Activated CD4-positive, alpha-beta memory T cell treated with anti-CD3 and anti-CD28 coated beads for 36 hours (primary cell): ENCODE measurements at regions not wholly inside any gene's neighbourhood (a gene's known extent, or its start where the extent isn't known, plus 50 kb on each side); places are given as distances from the start of the nearest gene placed in this dataset.
"Not testable (repeated sequence)": the region's sequence is repeated elsewhere in the genome, so short reads cannot be mapped to it uniquely, and the experiment has no call there.

Experiments used
- CTCF ChIA-PET: fragments of 350-600 bp; sonication (Branson Sonifier 250); formaldehyde crosslinking; loops from one replicate; lab custom pipeline; 2021; ENCODE audit warnings: antibody characterized with exemption, inconsistent platforms; lab: Charles Lee
- POLR2A ChIA-PET: fragments of 350-600 bp; sonication (Branson Sonifier 250); formaldehyde crosslinking; loops from one replicate; lab custom pipeline; 2021; ENCODE audit warnings: antibody characterized with exemption; lab: Charles Lee
- DNase-seq: peaks from one replicate; pipeline ENCODE4 v3.0.0-alpha.2; 2020
- H3K27ac Mint-ChIP-seq: one replicate; pipeline ENCODE4 v1.8.0; 2021; ENCODE audit warnings: mixed read lengths
- H3K27me3 Mint-ChIP-seq: one replicate; pipeline ENCODE4 v1.8.0; 2021; ENCODE audit warnings: mixed read lengths
- H3K36me3 Mint-ChIP-seq: one replicate; pipeline ENCODE4 v1.8.0; 2021; ENCODE audit warnings: mixed read lengths
- H3K4me1 Mint-ChIP-seq: one replicate; pipeline ENCODE4 v1.8.0; 2021; ENCODE audit warnings: low read depth, mixed read lengths
- H3K4me3 Mint-ChIP-seq: one replicate; pipeline ENCODE4 v1.8.0; 2021; ENCODE audit warnings: mild to moderate bottlenecking, mixed read lengths
- H3K9me3 Mint-ChIP-seq: one replicate; pipeline ENCODE4 v1.8.0; 2021; ENCODE audit warnings: mixed read lengths
- intact Hi-C: fragments of 100-400 bp; cut with micrococcal nuclease; formaldehyde crosslinking; loops from one replicate; pipeline ENCODE4 v1.15.1; 2023

DNA sequence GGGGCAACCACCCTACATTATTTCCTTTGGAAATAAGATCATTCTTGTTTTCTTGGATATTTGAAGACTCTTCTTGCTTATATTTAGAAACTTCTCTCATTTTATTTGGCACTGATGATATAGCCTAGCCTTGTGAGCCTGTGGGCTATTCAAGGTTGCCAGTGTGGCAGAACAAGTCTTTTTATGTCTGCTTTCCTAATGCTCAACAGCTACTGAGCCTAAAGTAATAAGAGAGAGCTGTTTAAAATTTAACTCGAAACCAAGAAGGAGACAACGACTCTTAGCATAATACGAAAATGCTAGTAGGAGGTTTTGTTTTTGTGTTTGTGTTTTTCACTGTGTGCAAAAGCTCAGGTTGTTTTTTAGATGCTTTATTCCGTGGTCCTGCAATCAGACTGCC is 104.0 kb upstream of the CPM start:
- no peak for DNase-seq
- Mint-ChIP-seq H3K27me3 (peaks cover 5% of the 10 kb centered on the region), H3K36me3 (no peaks in the 10 kb centered on the region), H3K27ac (no peak overlapping the region), H3K4me3 (no peak overlapping the region), H3K9me3 (no peaks in the 10 kb centered on the region), H3K4me1 (no peaks in the 10 kb centered on the region)
- ChIA-PET CTCF (no interaction called here), POLR2A (no interaction called here)
- intact Hi-C loops = no loop called here

DNA sequence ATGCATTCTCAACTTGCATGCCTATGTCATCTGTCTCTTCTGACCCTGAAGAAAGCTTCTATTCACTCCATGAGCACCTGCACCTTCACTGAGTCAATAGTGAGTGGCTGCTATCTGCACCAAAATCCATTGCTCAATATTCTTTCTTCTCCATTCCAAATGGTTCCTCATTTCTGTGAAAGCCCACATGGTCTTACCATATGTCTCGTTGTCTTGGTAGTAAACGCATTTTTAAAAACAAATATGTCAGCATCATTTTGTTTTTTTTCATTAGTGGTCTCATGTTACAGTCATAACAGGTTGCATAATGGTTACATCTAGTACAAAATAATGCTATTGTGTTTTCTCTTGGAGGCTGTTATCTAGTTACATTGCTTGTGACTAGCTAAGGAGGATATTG is 106.9 kb upstream of the CPM start:
- no peaks in the 10 kb centered on the region for H3K9me3 Mint-ChIP-seq
- peaks cover 5% of the 10 kb centered on the region for H3K27me3 Mint-ChIP-seq
- intact Hi-C loops = no loop called here
- POLR2A ChIA-PET = no interaction called here
- CTCF ChIA-PET = interaction anchor here (0.7 kb wide), 1 partner anchor 93 kb away, joined by 4 read pairs; no protein-coding TSS in a partner anchor
- H3K4me1 Mint-ChIP-seq = peaks cover 2% of the 10 kb centered on the region
- no peaks in the 10 kb centered on the region for H3K36me3 Mint-ChIP-seq
- DNase-seq = no peak
- H3K27ac Mint-ChIP-seq = no peak overlapping the region
- no peak overlapping the region for H3K4me3 Mint-ChIP-seq

DNA sequence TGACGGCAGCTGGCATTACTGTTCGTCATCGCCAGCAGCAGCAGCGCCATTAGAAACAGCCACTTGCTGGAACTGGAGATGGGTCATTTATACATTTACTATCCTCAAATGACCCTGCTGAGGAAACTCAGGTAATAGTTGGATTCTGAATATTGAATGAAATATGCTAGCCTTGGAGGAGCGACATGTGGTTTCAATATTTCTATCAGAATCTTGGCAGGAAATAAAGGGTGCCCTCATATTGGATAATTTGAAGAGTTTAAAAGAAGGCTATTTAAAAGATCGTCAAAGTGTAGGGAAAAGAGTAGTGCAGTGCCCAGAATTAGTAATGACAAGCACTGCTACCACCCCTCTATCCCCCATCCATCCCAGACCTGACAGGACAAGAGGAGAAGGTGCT is 109.6 kb upstream of the CPM start:
- POLR2A ChIA-PET = interaction anchor here (0.6 kb wide), 1 partner anchor 430 kb away, joined by 3 read pairs; no protein-coding TSS in a partner anchor
- peaks cover 4% of the 10 kb centered on the region for H3K27me3 Mint-ChIP-seq

DNA sequence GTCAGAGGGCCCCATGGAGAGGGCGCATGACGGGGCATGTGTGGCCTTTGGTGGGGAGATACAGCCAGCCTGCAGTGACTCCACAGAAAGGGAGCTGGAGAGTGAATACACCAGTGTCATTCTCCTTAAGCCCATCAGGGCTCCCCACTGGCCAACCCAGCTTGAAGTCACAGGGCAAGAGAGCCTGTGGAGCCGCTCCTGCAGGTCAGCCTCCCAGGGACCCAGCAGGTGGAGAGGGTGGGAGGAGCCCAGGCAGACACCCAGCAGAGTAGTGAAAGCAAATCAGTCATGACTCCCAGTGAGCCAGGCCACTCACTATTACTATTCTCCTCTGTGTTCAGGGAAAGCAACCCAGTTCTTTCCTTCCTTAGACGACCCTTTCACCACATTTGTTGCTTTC is 110.0 kb upstream of the CPM start:
- H3K27ac Mint-ChIP-seq = no peak overlapping the region

More for the DNA sequence above, 109.6 kb upstream of the CPM start:
- Mint-ChIP-seq H3K4me1 (peaks cover 3% of the 10 kb centered on the region), H3K4me3 (no peak overlapping the region), H3K36me3 (no peaks in the 10 kb centered on the region), H3K9me3 (no peaks in the 10 kb centered on the region), H3K27ac (no peak overlapping the region)
- intact Hi-C loops = no loop called here
- no peak for DNase-seq
- CTCF ChIA-PET = no interaction called here

DNA sequence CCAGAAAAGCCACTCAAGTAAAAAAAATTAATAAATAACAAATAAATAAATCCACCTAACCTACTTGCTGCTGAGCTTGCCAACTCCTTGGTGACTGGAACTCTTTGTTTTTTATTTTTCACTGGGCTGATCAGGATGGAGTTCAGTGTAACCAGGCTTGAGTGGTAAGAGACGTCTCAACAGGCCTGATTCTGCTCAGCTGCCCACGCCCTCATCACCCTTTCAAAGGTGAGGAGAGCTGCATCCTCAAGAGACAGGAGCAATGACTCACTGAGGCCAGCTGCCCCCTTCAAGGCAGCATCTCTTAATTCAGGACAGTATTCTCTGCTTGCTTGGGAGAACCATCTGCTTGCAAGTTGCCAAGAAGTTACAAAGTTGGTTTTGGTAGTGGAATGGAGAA is 111.9 kb upstream of the CPM start:
- POLR2A ChIA-PET = no interaction called here

More for the DNA sequence above, 110.0 kb upstream of the CPM start:
- ChIA-PET POLR2A (no interaction called here), CTCF (no interaction called here)
- H3K4me1 Mint-ChIP-seq = peaks cover 3% of the 10 kb centered on the region
- intact Hi-C loops = no loop called here
- no peaks in the 10 kb centered on the region for H3K36me3 Mint-ChIP-seq
- peaks cover 4% of the 10 kb centered on the region for H3K27me3 Mint-ChIP-seq
- H3K4me3 Mint-ChIP-seq = no peak overlapping the region
- no peaks in the 10 kb centered on the region for H3K9me3 Mint-ChIP-seq
- DNase-seq = no peak

DNA sequence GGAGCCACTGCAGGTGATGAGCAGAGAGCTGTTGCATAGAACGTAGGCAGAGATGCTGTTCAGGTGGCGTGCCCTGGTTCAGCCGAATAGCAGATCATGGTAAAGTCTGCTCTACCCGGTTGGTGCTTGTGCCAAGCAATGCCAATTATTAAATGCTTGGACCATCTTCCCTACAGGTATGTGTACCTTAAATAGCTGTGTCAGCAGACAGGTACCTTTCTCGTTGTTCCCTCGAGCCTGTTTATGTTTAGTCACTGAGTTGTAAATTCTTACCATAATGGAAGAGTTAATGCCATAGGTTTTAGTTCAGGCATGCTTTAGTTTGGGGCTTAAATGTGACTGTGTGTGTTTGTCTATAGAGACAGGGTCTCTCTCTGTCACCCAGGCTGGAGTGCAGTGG is 112.5 kb upstream of the CPM start:
- no peak overlapping the region for H3K27ac Mint-ChIP-seq
- ChIA-PET CTCF (interaction anchor here (0.5 to 1.3 kb wide), 3 partner anchors 13 to 25 kb away, joined by 3 read pairs; no protein-coding TSS in a partner anchor), POLR2A (no interaction called here)
- H3K4me3 Mint-ChIP-seq = no peak overlapping the region
- H3K9me3 Mint-ChIP-seq = no peaks in the 10 kb centered on the region
- intact Hi-C loops = no loop called here
- peaks cover 7% of the 10 kb centered on the region for H3K27me3 Mint-ChIP-seq
- peaks cover 3% of the 10 kb centered on the region for H3K4me1 Mint-ChIP-seq
- no peaks in the 10 kb centered on the region for H3K36me3 Mint-ChIP-seq
- no peak for DNase-seq

More for the DNA sequence above, 111.9 kb upstream of the CPM start:
- Mint-ChIP-seq H3K27me3 (peaks cover 7% of the 10 kb centered on the region), H3K36me3 (no peaks in the 10 kb centered on the region), H3K9me3 (no peaks in the 10 kb centered on the region), H3K27ac (no peak overlapping the region), H3K4me1 (peaks cover 3% of the 10 kb centered on the region), H3K4me3 (no peak overlapping the region)
- DNase-seq = peak; percentile 18
- intact Hi-C loops = no loop called here
- CTCF ChIA-PET = no interaction called here

DNA sequence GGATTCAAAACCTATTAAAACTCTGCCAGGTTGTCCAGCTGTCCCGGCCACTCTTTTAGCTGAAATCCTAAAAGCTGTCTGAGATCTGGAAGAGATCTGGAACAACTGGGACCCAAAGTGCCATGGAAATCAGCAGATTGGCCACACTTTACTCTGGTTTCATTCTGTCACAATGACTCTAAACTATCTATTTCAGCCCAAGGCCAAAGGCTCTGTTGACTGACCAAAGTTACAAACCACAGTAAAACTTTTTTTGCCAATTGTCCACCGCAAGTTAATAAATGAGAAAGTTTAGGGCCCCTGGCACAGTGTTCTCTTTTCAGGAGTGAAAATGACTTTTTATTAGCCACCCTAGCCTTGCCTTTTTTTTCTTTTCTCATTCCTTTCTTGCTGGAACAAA is 113.4 kb upstream of the CPM start:
- no peaks in the 10 kb centered on the region for H3K36me3 Mint-ChIP-seq
- ChIA-PET POLR2A (no interaction called here), CTCF (interaction anchor here (1.2 to 1.3 kb wide), 2 partner anchors 14 to 24 kb away, joined by 3 read pairs; no protein-coding TSS in a partner anchor)
- no peaks in the 10 kb centered on the region for H3K9me3 Mint-ChIP-seq
- no peak for DNase-seq
- intact Hi-C loops = no loop called here
- H3K27me3 Mint-ChIP-seq = peaks cover 11% of the 10 kb centered on the region
- H3K4me3 Mint-ChIP-seq = no peak overlapping the region
- H3K27ac Mint-ChIP-seq = no peak overlapping the region
- peaks cover 3% of the 10 kb centered on the region for H3K4me1 Mint-ChIP-seq

DNA sequence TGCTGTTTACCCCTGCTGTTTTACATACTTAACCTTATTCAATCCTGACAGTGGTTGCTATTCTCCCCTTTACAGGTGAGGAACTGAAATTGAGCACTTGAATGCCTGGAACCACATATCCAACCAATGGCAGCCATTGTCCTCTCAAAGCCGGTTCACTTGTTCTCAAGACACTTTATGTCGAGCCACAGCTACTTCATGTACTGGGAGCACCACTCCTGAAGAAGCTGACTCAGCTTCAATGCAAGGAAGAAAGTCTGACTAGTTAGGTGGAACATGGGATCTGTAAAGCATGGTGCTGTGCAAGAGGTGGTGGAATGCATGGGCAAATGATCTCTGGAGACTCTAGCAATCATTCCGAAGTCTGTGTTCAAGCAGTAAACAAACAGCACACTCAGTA is 113.9 kb upstream of the CPM start:
- DNase-seq = no peak
- no peak overlapping the region for H3K27ac Mint-ChIP-seq
- H3K4me1 Mint-ChIP-seq = peaks cover 3% of the 10 kb centered on the region
- H3K4me3 Mint-ChIP-seq = no peak overlapping the region
- ChIA-PET CTCF (interaction anchor here (1.3 kb wide), 1 partner anchor 14 kb away, joined by 3 read pairs; no protein-coding TSS in a partner anchor), POLR2A (no interaction called here)
- no peaks in the 10 kb centered on the region for H3K9me3 Mint-ChIP-seq
- H3K27me3 Mint-ChIP-seq = peaks cover 14% of the 10 kb centered on the region
- H3K36me3 Mint-ChIP-seq = no peaks in the 10 kb centered on the region
- intact Hi-C loops = no loop called here

DNA sequence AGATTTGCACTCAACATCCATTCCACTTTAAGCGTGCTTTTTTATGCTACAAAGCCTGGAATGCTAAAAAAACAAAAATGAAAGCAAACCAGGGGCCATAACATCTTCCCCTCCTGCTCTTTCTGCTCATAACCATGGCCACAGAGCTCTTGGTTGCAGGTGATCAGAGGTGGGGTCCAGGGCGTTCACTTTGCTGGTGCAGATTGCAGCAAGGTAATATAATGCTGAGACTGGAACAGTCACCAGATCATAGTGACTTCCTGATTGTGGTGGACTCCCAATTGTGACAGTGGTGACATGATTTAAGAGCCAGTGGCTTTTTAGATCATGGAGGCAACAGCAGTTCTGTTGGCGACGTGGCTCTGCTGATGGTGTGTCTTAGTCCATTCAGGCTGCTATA is 115.0 kb upstream of the CPM start:
- H3K4me1 Mint-ChIP-seq = peaks cover 12% of the 10 kb centered on the region
- intact Hi-C loops = no loop called here
- no peaks in the 10 kb centered on the region for H3K36me3 Mint-ChIP-seq
- no peaks in the 10 kb centered on the region for H3K9me3 Mint-ChIP-seq
- no peak overlapping the region for H3K4me3 Mint-ChIP-seq
- CTCF ChIA-PET = no interaction called here
- DNase-seq = no peak
- H3K27ac Mint-ChIP-seq = no peak overlapping the region
- peaks cover 14% of the 10 kb centered on the region for H3K27me3 Mint-ChIP-seq
- POLR2A ChIA-PET = no interaction called here

DNA sequence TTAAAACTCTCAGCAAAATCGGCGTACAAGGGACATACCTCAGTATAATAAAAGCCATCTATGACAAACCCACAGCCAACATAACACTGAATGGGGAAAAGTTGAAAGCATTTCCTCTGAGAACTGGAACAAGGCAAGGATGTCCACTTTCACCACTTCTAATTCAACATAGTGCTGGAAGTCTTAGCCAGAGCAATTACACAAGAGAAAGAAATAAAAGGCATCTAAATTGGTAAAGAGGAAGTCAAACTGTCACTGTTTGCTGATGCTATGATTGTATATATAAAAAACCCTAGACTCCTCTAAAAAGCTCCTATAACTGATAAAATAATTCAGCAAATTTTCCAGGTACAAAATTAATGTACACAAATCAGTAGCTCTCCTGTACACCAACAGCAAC is 116.9 kb upstream of the CPM start:
- H3K4me3 Mint-ChIP-seq, H3K36me3 Mint-ChIP-seq, intact Hi-C loops, POLR2A ChIA-PET, H3K9me3 Mint-ChIP-seq, DNase-seq, H3K27ac Mint-ChIP-seq: not testable (repeated sequence)
- peaks cover 22% of the 10 kb centered on the region for H3K4me1 Mint-ChIP-seq
- H3K27me3 Mint-ChIP-seq = peaks cover 16% of the 10 kb centered on the region
- CTCF ChIA-PET = interaction anchor here (0.5 kb wide), 1 partner anchor 96 kb away, joined by 3 read pairs; no protein-coding TSS in a partner anchor

DNA sequence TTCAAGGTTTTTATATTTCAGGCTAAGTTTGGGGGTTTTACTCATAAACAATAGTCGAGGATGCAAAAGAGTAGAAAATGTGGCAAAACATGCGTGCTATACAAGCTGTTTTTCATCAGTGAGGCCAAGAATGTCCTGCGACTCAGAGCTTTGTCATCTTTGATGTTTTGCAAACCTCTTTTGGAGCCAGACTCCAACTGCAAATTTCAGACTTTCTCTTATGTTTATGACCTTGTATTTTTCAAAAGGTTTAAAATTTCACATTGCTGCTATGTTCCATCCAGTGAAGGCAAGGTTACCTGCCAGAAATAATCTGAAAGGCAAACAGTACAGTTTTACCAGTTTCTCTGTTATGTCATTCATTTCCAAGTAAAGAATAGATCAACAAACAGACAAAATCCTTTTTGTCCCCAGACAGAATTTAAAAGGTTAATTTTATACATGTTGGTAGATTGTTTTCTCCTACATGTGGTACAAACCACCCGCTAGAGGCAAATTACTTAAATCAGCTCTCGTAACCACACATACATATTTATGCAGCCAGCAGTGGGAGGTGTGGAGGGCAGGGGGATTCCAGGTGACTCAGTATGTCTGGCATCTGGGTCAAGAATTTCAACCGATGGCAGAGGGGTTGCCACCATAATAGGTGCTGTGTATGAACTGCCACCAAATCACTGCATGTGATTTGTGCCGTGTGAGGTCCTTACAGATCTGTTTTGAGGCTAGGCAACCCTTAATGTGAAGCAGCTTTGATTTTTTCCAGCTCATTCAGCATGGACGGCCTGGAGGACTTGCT is 119.8 kb upstream of the CPM start:
- H3K9me3 Mint-ChIP-seq = no peaks in the 10 kb centered on the region
- peaks cover 19% of the 10 kb centered on the region for H3K4me1 Mint-ChIP-seq
- ChIA-PET CTCF (interaction anchor here (0.6 to 1.8 kb wide), 5 partner anchors 12 to 223 kb away, joined by 3 to 8 read pairs (median 4); no protein-coding TSS in a partner anchor), POLR2A (no interaction called here)
- peaks cover 13% of the 10 kb centered on the region for H3K27me3 Mint-ChIP-seq
- no peaks in the 10 kb centered on the region for H3K36me3 Mint-ChIP-seq
- DNase-seq = peak; percentile 84
- intact Hi-C loops = loop anchor here (1.0 kb wide), 1 partner anchor 12 kb away; no protein-coding TSS in a partner anchor
- H3K4me3 Mint-ChIP-seq = no peak overlapping the region
- H3K27ac Mint-ChIP-seq = peak overlapping the region; percentile 62

DNA sequence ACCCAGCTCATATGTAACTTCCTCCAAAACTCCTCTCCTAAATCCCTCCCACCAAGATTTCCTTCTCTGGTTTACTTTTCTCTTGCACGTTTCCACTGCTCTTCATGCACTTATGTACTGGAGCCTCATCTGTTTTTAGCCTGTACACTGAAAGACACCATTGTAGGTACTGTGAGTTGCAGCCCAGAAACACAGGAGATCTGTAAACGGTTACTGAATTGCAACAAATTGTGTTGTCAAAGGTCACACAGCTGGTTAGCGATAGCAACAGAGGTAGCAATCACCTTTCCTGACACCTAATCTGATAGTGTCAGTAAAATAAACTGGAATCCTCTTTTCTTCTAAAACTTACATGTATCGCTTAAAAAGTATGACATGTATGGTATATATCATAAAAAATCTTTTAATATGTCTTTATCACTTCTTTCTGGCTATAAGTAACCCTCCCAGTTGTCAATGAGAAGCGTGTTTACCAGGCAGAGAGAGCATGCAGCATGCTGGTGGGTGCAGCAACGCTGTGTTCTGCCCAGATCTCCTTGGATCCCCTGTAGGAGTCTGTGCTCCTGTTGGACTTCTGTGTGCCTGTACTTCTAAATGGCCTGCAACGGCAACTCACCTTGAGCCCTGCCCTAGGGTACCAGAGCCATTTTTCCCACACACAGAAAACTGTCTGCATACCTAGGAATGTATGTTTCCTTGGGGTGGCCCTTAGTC is 121.5 kb upstream of the CPM start:
- DNase-seq = no peak
- H3K9me3 Mint-ChIP-seq = no peaks in the 10 kb centered on the region
- intact Hi-C loops = loop anchor here (5.0 kb wide), 1 partner anchor 103 kb away; no protein-coding TSS in a partner anchor
- no peak overlapping the region for H3K27ac Mint-ChIP-seq
- H3K4me1 Mint-ChIP-seq = peaks cover 31% of the 10 kb centered on the region
- POLR2A ChIA-PET = no interaction called here
- CTCF ChIA-PET = no interaction called here
- H3K4me3 Mint-ChIP-seq = no peak overlapping the region
- H3K27me3 Mint-ChIP-seq = peaks cover 9% of the 10 kb centered on the region
- no peaks in the 10 kb centered on the region for H3K36me3 Mint-ChIP-seq
